PC-9 (cell line): ENCODE measurements at regions not wholly inside any gene's neighbourhood (a gene's known extent, or its start where the extent isn't known, plus 50 kb on each side); places are given as distances from the start of the nearest gene placed in this dataset.

Experiments used
- CTCF ChIP-seq: fragments of 200-600 bp; sonication (generic); conservative IDR thresholded peaks from 2 replicates; pipeline ENCODE4 v1.6.1; 2017; ENCODE audit warnings: mixed run types, antibody characterized with exemption, mild to moderate bottlenecking, moderate library complexity
- EZH2 ChIP-seq: fragments of 200-600 bp; sonication (generic); IDR thresholded peaks from 2 replicates; pipeline ENCODE4 v1.8.0; 2017; ENCODE audit warnings: antibody characterized with exemption, low read depth

GRCh38 chr15:88316586-88316985 is 60.0 kb upstream of the NTRK3 start:
- TF ChIP-seq EZH2 (no peak), CTCF (no peak)
